Lower leg skin (tissue), 4 donors: ENCODE measurements at regions not wholly inside any gene's neighbourhood (a gene's known extent, or its start where the extent isn't known, plus 50 kb on each side); places are given as distances from the start of the nearest gene placed in this dataset.

ENCODE experiments used
- DNase-seq, 2 donors: peaks; one replicate each; pipeline ENCODE4 v3.0.0-alpha.2; 2019; ENCODE audit warnings: low spot score in 2 of 2
- H3K4me3 ChIP-seq: fragments of 200-600 bp; sonication (generic); 2 replicates; pipeline ENCODE4 v1.5.1; 2017; ENCODE audit warnings: mild to moderate bottlenecking, low read depth; ENCODE audit not compliant: poor library complexity, severe bottlenecking
- POLR2A ChIP-seq, 2 donors: fragments of 450-650 bp; IDR thresholded peaks; one replicate each; pipeline ENCODE4 v1.6.1; 2016 to 2017; ENCODE audit warnings: antibody characterized with exemption in 2 of 2, mild to moderate bottlenecking in 1 of 2, moderate library complexity in 1 of 2
- WGBS, 2 donors: methylation state at CpG; one replicate each; pipeline ENCODE4 v1.1.5; 2018; 5-methylcytosine and 5-hydroxymethylcytosine counted together
- intact Hi-C: fragments of 100-400 bp; cut with DNase I; formaldehyde crosslinking; loops from one replicate; pipeline ENCODE4 v1.15.0; 2023; ENCODE audit warnings: low total_unique reads
- TF ChIP-seq, protein P1 (sequence below), 3 donors: fragments of 450-650 bp; IDR thresholded peaks; one replicate each; pipeline ENCODE4 v1.5.1; 2016; ENCODE audit warnings: antibody characterized with exemption in 3 of 3, mild to moderate bottlenecking in 3 of 3, moderate library complexity in 2 of 3

DNA sequence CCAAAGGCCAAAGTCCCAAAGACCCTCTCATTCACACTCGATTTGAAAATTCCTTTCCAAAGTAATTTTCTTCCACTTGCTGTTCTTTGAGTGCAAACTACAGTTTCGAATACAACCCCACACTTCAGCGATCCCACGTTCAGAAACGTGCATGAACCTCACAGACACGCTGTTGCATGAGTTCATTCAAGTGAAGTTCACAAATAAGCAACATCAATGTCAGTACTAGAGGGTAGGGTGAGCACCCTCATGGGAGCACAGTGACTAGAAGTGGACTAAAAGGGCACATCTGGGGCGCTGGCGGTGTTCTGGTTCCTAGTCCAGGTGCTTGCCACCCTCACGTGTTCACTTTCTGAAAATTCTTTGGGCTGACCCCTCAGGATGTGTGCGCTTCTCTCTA is 59.0 kb downstream of the FAM50B start:
- intact Hi-C loops = no loop called here
- 94 to 96% methylated on average over 10 of the region's 10 CpGs for WGBS, 2 donors
- no peak overlapping the region for H3K4me3 ChIP-seq
- DNase-seq = peak in 1 of 2 donors; percentile 62
- no peak for TF ChIP-seq POLR2A (IDR thresholded peaks at IDR 0.05)
- TF ChIP-seq, protein P1, sequence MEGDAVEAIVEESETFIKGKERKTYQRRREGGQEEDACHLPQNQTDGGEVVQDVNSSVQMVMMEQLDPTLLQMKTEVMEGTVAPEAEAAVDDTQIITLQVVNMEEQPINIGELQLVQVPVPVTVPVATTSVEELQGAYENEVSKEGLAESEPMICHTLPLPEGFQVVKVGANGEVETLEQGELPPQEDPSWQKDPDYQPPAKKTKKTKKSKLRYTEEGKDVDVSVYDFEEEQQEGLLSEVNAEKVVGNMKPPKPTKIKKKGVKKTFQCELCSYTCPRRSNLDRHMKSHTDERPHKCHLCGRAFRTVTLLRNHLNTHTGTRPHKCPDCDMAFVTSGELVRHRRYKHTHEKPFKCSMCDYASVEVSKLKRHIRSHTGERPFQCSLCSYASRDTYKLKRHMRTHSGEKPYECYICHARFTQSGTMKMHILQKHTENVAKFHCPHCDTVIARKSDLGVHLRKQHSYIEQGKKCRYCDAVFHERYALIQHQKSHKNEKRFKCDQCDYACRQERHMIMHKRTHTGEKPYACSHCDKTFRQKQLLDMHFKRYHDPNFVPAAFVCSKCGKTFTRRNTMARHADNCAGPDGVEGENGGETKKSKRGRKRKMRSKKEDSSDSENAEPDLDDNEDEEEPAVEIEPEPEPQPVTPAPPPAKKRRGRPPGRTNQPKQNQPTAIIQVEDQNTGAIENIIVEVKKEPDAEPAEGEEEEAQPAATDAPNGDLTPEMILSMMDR (IDR thresholded peaks at IDR 0.05) = no peak

DNA sequence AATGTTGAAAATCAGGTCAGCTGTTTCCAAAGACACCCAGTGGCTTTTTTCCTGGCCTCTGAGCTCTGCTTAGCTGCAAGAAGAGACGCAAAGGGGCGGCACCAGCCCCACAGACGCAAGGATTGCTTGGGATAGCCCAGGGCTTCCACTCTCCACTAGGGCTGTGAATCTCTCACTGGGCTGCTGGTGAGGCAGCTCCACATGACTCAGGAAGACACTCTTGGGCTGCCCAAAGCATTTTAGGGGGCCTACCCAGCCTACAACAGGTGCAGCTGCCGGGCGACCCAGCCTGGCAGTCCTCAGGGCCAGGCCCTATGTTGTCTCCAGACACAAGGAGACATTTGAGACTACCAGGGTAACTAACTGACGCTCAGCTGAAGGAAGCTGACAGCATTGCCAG is 59.8 kb downstream of the FAM50B start:
- peak in 1 of 2 donors; percentile 42 for DNase-seq
- intact Hi-C loops = no loop called here
- no peak overlapping the region for H3K4me3 ChIP-seq
- 93 to 99% methylated on average over 6 of the region's 6 CpGs for WGBS, 2 donors
- no peak for TF ChIP-seq POLR2A (IDR thresholded peaks at IDR 0.05)
- TF ChIP-seq, protein P1 (IDR thresholded peaks at IDR 0.05) = no peak

DNA sequence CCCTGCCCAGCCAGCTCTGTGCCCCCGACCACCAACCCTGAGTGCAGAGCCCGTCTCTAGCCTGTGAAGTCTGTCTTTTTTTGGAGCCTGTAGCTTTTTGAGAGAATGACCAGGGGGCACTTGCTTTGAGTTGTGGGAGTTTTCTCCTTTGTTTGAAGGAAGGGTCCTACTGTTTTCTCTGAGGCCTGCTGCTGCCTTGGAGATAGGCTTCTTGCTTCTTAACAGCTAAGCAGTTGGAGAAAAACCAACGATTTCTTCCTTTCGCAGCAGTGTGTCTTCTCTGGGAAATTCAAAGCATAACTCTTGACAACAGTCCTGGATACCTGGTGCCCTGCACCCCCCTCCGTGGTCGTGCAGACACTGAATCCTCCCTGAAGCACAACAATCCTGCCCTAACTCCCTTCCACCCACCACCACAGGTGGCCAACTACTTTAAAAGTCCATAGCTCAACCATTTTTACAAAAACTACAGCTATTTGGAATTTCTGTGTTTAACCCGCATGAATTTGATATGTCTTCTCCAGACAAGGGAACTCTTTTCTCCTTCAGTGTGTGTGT is 61.0 kb downstream of the FAM50B start:
- 90 to 94% methylated on average over 7 of the region's 7 CpGs for WGBS, 2 donors
- no peak overlapping the region for H3K4me3 ChIP-seq
- TF ChIP-seq POLR2A (IDR thresholded peaks at IDR 0.05) = no peak
- TF ChIP-seq, protein P1 (IDR thresholded peaks at IDR 0.05) = no peak
- intact Hi-C loops = no loop called here
- peak in 1 of 2 donors; percentile 48 for DNase-seq

DNA sequence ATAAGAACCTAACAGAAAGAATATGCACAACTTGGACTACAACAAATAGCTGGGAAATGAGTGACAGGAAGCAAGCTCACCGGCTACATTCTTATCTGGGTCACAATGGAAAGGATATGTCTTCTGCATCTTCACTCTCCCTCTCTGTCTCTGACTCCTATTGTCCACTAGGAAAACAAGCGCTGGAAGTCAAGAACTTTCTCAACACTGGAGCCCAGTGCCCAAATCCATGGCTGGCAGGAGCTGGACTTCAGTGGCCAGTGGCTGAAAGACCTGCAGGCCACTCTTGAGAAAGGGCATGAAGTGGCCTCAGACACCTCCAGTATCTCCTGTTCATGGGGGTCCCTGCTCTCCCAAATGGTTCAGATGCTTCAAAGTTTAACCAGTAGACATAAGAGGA is 62.0 kb downstream of the FAM50B start:
- H3K4me3 ChIP-seq = no peak overlapping the region
- 80 to 88% methylated on average over 2 of the region's 2 CpGs for WGBS, 2 donors
- TF ChIP-seq, protein P1 (IDR thresholded peaks at IDR 0.05) = no peak
- no peak for TF ChIP-seq POLR2A (IDR thresholded peaks at IDR 0.05)
- peak in 1 of 2 donors; percentile 69 for DNase-seq
- intact Hi-C loops = no loop called here

DNA sequence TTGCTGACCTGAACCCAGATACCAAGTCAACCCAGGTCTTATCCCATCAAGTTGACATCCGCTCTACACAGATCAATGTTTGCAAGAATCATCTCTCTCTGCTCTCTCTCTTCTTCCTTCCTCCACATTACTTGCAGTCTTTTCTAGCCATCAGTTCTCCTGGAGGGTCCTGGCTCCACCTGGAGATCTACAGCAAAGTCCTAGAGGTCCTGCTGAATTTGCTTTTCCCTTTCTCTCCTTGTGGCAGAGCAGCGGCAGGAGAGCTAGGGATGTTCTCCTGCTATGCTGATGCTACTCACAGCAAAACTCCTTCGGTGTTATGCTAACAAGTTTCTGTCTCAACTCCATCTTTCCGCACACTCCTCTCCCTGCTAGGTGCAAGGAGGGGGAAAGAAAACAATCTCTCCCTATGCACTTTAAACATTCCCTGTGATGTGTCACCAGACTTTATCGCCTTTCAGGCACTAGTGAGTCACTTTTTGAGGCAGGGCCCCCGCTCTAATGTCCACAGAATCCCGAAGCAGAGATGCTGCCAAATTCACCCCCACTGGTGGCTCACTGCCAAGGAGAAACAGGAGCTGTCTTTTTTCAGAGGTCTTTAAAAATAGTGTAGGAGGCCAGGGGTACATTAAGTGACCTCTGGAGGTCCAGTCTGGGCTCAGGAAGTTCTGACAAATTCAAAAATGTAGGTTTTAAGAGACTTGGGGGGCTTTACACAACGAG is 62.6 kb downstream of the FAM50B start:
- 46 to 57% methylated on average over 8 of the region's 8 CpGs for WGBS, 2 donors
- TF ChIP-seq POLR2A (IDR thresholded peaks at IDR 0.05) = no peak
- TF ChIP-seq, protein P1 (IDR thresholded peaks at IDR 0.05) = no peak
- H3K4me3 ChIP-seq = no peak overlapping the region
- intact Hi-C loops = no loop called here
- DNase-seq = peak in 1 of 2 donors; percentile 90
